ENCODE measurements at regions not wholly inside any gene's neighbourhood (a gene's known extent, or its start where the extent isn't known, plus 50 kb on each side); places are given as distances from the start of the nearest gene placed in this dataset.
"Not testable (repeated sequence)": the region's sequence is repeated elsewhere in the genome, so short reads cannot be mapped to it uniquely, and the experiment has no call there.

DNA sequence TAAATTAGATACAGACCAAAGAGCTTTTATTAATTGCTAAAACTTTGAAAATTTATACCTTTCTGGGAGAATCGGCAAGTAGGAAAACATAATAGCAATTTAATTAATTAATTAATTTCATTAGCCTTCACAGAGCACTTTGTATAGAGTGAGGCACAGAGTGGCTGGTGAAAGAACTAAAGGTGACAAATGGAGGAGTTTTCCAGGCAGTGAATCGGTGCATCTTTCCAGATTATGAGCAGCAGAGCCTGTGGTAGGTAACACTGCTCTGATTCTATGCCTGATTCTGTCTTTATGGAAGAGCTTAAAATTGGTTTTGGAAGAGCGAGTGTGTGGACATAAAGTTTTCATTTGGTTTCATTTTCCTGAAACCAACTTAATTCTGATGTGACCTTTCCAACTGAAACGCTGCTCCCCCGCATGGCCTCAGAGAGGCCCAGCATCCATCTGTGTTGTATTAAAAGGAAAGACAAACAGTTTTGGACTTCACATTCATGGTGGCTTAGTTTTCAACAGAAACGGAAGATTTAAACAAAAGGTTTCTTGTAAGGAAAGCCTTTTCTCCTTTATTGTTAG is 188.9 kb upstream of the RPS23 start:
- Histone ChIP-seq H2AFZ (ENCODE audit: low read length) (no peak overlapping the region), H3F3A (ENCODE audit: low read depth) (no peaks in the 10 kb centered on the region), H3K4me1 (ENCODE audit: insufficient read depth, low read length, poor library complexity, severe bottlenecking) (no peaks in the 10 kb centered on the region), H3K36me3 (ENCODE audit: insufficient read depth, low read length) (no peaks in the 10 kb centered on the region), H3K4me2 (ENCODE audit: low read depth, low read length, poor library complexity, severe bottlenecking) (no peak overlapping the region), H3K9me2 (replicated peaks; ENCODE audit: low read depth, low read length) (no peaks in the 10 kb centered on the region), H3K9me3 (ENCODE audit: insufficient read depth, low read depth, low read length) (0 out of 2 replicates have a peak, but pooled peaks cover 5% of the 10 kb centered on the region), H3K27me3 (ENCODE audit: insufficient read depth, low read length, poor library complexity, severe bottlenecking) (no peaks in the 10 kb centered on the region), H3K79me2 (ENCODE audit: insufficient read depth, low read length) (no peaks in the 10 kb centered on the region), H4K20me1 (ENCODE audit: insufficient read depth, low read length, poor library complexity, severe bottlenecking) (no peaks in the 10 kb centered on the region), H3K9ac (ENCODE audit: low read depth, low read length, poor library complexity, severe bottlenecking) (no peak overlapping the region), H3K4me3 (ENCODE audit: low read length, poor library complexity, severe bottlenecking) (no peak overlapping the region)
- TF ChIP-seq, protein P1, sequence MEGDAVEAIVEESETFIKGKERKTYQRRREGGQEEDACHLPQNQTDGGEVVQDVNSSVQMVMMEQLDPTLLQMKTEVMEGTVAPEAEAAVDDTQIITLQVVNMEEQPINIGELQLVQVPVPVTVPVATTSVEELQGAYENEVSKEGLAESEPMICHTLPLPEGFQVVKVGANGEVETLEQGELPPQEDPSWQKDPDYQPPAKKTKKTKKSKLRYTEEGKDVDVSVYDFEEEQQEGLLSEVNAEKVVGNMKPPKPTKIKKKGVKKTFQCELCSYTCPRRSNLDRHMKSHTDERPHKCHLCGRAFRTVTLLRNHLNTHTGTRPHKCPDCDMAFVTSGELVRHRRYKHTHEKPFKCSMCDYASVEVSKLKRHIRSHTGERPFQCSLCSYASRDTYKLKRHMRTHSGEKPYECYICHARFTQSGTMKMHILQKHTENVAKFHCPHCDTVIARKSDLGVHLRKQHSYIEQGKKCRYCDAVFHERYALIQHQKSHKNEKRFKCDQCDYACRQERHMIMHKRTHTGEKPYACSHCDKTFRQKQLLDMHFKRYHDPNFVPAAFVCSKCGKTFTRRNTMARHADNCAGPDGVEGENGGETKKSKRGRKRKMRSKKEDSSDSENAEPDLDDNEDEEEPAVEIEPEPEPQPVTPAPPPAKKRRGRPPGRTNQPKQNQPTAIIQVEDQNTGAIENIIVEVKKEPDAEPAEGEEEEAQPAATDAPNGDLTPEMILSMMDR (conservative IDR thresholded peaks at IDR 0.05; ENCODE audit: low read length), result no peak
- no peak for TF ChIP-seq EZH2phosphoT487 (IDR thresholded peaks at IDR 0.05; ENCODE audit: borderline replicate concordance)

GRCh38 chr5:82465235-82465634 is 187.1 kb upstream of the RPS23 start:
- H3K36me3 ChIP-seq (ENCODE audit: insufficient read depth, low read length), result no peaks in the 10 kb centered on the region
- no peaks in the 10 kb centered on the region for H3F3A ChIP-seq (ENCODE audit: low read depth)
- no peak overlapping the region for H2AFZ ChIP-seq (ENCODE audit: low read length)
- H3K27me3 ChIP-seq (ENCODE audit: insufficient read depth, low read length, poor library complexity, severe bottlenecking), result no peaks in the 10 kb centered on the region
- H3K9me2 ChIP-seq (replicated peaks; ENCODE audit: low read depth, low read length), result no peaks in the 10 kb centered on the region
- H3K4me1 ChIP-seq (ENCODE audit: insufficient read depth, low read length, poor library complexity, severe bottlenecking), result no peaks in the 10 kb centered on the region
- H4K20me1 ChIP-seq (ENCODE audit: insufficient read depth, low read length, poor library complexity, severe bottlenecking), result no peaks in the 10 kb centered on the region
- H3K9me3 ChIP-seq (ENCODE audit: insufficient read depth, low read depth, low read length), result 0 out of 2 replicates have a peak, but pooled peaks cover 5% of the 10 kb centered on the region
- no peak overlapping the region for H3K4me2 ChIP-seq (ENCODE audit: low read depth, low read length, poor library complexity, severe bottlenecking)
- no peak for TF ChIP-seq EZH2phosphoT487 (IDR thresholded peaks at IDR 0.05; ENCODE audit: borderline replicate concordance)
- TF ChIP-seq, protein P1 (conservative IDR thresholded peaks at IDR 0.05; ENCODE audit: low read length), result no peak
- H3K4me3 ChIP-seq (ENCODE audit: low read length, poor library complexity, severe bottlenecking), result no peak overlapping the region
- H3K79me2 ChIP-seq (ENCODE audit: insufficient read depth, low read length), result no peaks in the 10 kb centered on the region
- H3K9ac ChIP-seq (ENCODE audit: low read depth, low read length, poor library complexity, severe bottlenecking), result no peak overlapping the region

- Histone ChIP-seq H3K4me1 (ENCODE audit: insufficient read depth, low read length, poor library complexity, severe bottlenecking) (no peaks in the 10 kb centered on the region), H3K27me3 (ENCODE audit: insufficient read depth, low read length, poor library complexity, severe bottlenecking) (no peaks in the 10 kb centered on the region), H3F3A (ENCODE audit: low read depth) (no peaks in the 10 kb centered on the region), H3K4me2 (ENCODE audit: low read depth, low read length, poor library complexity, severe bottlenecking) (no peak overlapping the region), H2AFZ (ENCODE audit: low read length) (no peak overlapping the region), H3K9me2 (replicated peaks; ENCODE audit: low read depth, low read length) (no peaks in the 10 kb centered on the region), H3K9ac (ENCODE audit: low read depth, low read length, poor library complexity, severe bottlenecking) (no peak overlapping the region), H3K36me3 (ENCODE audit: insufficient read depth, low read length) (no peaks in the 10 kb centered on the region), H3K79me2 (ENCODE audit: insufficient read depth, low read length) (no peaks in the 10 kb centered on the region), H4K20me1 (ENCODE audit: insufficient read depth, low read length, poor library complexity, severe bottlenecking) (no peaks in the 10 kb centered on the region), H3K9me3 (ENCODE audit: insufficient read depth, low read depth, low read length) (peaks cover 7% of the 10 kb centered on the region; the same call in 1 of the 2 replicates), H3K4me3 (ENCODE audit: low read length, poor library complexity, severe bottlenecking) (no peak overlapping the region)
- TF ChIP-seq, protein P1 (conservative IDR thresholded peaks at IDR 0.05; ENCODE audit: low read length), result no peak
- TF ChIP-seq EZH2phosphoT487 (IDR thresholded peaks at IDR 0.05; ENCODE audit: borderline replicate concordance), result no peak
Observed at GRCh38 chr5:82459626-82460025, 181.5 kb upstream of the RPS23 start.

DNA sequence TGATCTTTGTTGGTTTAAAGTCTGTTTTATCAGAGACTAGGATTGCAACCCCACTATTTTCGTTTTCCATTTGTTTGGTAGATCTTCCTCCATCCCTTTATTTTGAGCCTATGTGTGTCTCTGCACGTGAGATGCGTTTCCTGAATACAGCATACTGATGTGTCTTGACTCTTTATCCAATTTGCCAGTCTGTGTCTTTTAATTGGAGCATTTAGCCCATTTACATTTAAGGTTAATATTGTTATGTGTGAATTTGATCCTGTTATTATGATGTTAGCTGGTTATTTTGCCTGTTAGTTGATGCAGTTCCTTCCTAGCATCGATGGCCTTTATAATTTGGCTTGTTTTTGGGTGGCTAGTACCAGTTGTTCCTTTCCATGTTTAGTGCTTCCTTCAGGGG is 177.2 kb upstream of the RPS23 start:
- H3K9me2 ChIP-seq (replicated peaks; ENCODE audit: low read depth, low read length); H4K20me1 ChIP-seq (ENCODE audit: insufficient read depth, low read length, poor library complexity, severe bottlenecking); H3K9ac ChIP-seq (ENCODE audit: low read depth, low read length, poor library complexity, severe bottlenecking); H3F3A ChIP-seq (ENCODE audit: low read depth); H2AFZ ChIP-seq (ENCODE audit: low read length); H3K36me3 ChIP-seq (ENCODE audit: insufficient read depth, low read length); H3K4me3 ChIP-seq (ENCODE audit: low read length, poor library complexity, severe bottlenecking); H3K4me2 ChIP-seq (ENCODE audit: low read depth, low read length, poor library complexity, severe bottlenecking); H3K27me3 ChIP-seq (ENCODE audit: insufficient read depth, low read length, poor library complexity, severe bottlenecking); H3K79me2 ChIP-seq (ENCODE audit: insufficient read depth, low read length); H3K9me3 ChIP-seq (ENCODE audit: insufficient read depth, low read depth, low read length); H3K4me1 ChIP-seq (ENCODE audit: insufficient read depth, low read length, poor library complexity, severe bottlenecking): not testable (repeated sequence)

Data from Loucy (cell line).